ENCODE measurements at regions not wholly inside any gene's neighbourhood (a gene's known extent, or its start where the extent isn't known, plus 50 kb on each side); places are given as distances from the start of the nearest gene placed in this dataset.

- H3K36me3 ChIP-seq (ENCODE audit: insufficient read depth), result no peaks in the 10 kb centered on the region
- no peak overlapping the region for H3K4me3 ChIP-seq (IDR thresholded peaks at IDR 0.05; ENCODE audit: insufficient read depth, low read depth, low read length)
- no peaks in the 10 kb centered on the region for H4K20me1 ChIP-seq (ENCODE audit: insufficient read depth)
- H3K27ac ChIP-seq, result no peak overlapping the region
- H3K9ac ChIP-seq, result no peak overlapping the region
- H3K79me2 ChIP-seq (ENCODE audit: insufficient read depth, low read depth), result no peaks in the 10 kb centered on the region
- no peaks in the 10 kb centered on the region for H3K27me3 ChIP-seq (ENCODE audit: insufficient read depth, low read depth)
- no peak overlapping the region for H2AFZ ChIP-seq (ENCODE audit: low read depth)
- TF ChIP-seq CTCF (conservative IDR thresholded peaks at IDR 0.05; ENCODE audit: low read depth, low read length), result no peak
- H3K4me2 ChIP-seq, result no peak overlapping the region
- H3K4me1 ChIP-seq (ENCODE audit: low read depth, poor library complexity, severe bottlenecking), result no peaks in the 10 kb centered on the region
These were observed 194.0 kb downstream of the FAM76B start for GRCh38 chr11:95595541-95595940.

DNA sequence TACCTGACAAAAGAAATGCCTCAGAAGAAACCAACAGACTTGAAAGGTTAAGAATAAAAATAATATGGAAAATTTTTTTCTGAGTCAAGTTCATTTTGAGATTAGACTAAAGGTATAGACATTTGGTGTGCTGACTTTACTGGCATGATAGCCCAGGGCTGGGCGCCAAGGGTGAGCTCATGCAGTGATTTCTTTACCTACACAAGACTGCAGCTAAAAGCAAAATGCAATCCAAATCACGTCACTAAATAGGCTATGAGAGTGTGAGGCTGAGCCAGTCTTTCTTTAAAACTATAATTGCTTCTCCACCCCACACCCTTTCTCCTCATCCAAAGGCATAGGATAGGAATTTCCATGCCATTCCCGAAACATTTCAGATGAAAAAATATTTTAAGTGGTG, 196.5 kb downstream of the FAM76B start:
- no peaks in the 10 kb centered on the region for H4K20me1 ChIP-seq (ENCODE audit: insufficient read depth)
- no peaks in the 10 kb centered on the region for H3K79me2 ChIP-seq (ENCODE audit: insufficient read depth, low read depth)
- H2AFZ ChIP-seq (ENCODE audit: low read depth), result no peak overlapping the region
- no peak overlapping the region for H3K4me2 ChIP-seq
- no peaks in the 10 kb centered on the region for H3K36me3 ChIP-seq (ENCODE audit: insufficient read depth)
- TF ChIP-seq CTCF (conservative IDR thresholded peaks at IDR 0.05; ENCODE audit: low read depth, low read length), result no peak
- no peaks in the 10 kb centered on the region for H3K27me3 ChIP-seq (ENCODE audit: insufficient read depth, low read depth)
- H3K9ac ChIP-seq, result no peak overlapping the region
- no peak overlapping the region for H3K27ac ChIP-seq
- H3K4me1 ChIP-seq (ENCODE audit: low read depth, poor library complexity, severe bottlenecking), result no peaks in the 10 kb centered on the region
- H3K4me3 ChIP-seq (IDR thresholded peaks at IDR 0.05; ENCODE audit: insufficient read depth, low read depth, low read length), result no peak overlapping the region

DNA sequence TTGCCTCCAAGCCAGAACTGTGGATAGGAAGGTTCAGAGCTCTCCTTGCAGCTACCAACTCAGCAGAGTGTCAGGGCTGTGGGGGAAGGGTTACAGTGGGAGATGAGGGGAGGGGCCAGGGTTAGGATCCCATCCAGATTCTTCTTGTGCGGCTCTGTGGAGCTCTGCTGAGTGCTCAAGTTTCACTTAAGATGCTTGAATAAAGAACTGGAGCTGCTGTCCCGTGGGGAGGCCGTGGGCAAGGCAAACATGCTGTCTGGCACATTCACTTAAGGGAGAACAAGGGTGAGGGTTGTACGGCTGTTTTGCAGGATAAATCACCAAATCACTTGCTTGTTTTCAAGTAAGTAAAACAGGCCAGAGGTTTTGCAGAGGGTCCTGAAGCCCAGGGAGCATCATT, 197.1 kb downstream of the FAM76B start:
- H3K4me2 ChIP-seq, result no peak overlapping the region
- H3K27me3 ChIP-seq (ENCODE audit: insufficient read depth, low read depth), result no peaks in the 10 kb centered on the region
- H3K27ac ChIP-seq, result no peak overlapping the region
- no peaks in the 10 kb centered on the region for H3K79me2 ChIP-seq (ENCODE audit: insufficient read depth, low read depth)
- H2AFZ ChIP-seq (ENCODE audit: low read depth), result no peak overlapping the region
- H3K36me3 ChIP-seq (ENCODE audit: insufficient read depth), result no peaks in the 10 kb centered on the region
- no peaks in the 10 kb centered on the region for H3K4me1 ChIP-seq (ENCODE audit: low read depth, poor library complexity, severe bottlenecking)
- H4K20me1 ChIP-seq (ENCODE audit: insufficient read depth), result no peaks in the 10 kb centered on the region
- TF ChIP-seq CTCF (conservative IDR thresholded peaks at IDR 0.05; ENCODE audit: low read depth, low read length), result no peak
- no peak overlapping the region for H3K4me3 ChIP-seq (IDR thresholded peaks at IDR 0.05; ENCODE audit: insufficient read depth, low read depth, low read length)
- H3K9ac ChIP-seq, result no peak overlapping the region

DNA sequence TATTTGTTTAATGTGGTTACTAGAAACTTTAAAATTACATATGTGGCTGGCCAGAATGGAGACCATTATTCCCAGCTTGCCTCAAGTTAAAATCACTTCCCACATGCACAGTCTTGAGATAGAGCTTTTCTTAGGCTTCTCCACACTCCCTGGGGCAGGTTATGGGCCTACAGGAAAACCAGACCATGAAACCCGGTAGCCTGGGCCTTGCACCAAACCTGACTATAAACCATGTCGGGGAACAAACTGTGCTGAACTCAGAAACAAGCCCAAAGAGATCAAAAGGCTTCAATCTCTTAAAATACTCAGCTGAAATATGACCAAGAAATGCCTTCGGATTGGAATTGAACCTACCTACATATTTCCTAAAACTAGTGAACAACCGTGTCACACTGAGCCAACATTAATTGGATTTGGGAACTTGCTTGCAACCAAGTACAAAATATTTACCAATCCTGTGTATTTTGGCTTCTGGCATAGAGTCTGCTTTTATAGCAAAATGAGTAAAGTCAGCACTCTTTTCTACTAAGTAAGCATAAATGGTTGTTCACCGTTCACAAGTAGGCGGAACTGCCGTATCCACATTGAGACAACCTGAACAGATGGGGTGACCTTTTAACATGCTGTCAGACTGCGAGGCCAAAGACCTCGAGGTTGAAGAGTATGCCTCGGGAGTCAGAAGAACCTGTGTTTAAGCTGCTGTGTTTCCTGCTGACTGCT, 199.5 kb downstream of the FAM76B start:
- Histone ChIP-seq H3K4me3 (IDR thresholded peaks at IDR 0.05; ENCODE audit: insufficient read depth, low read depth, low read length) (no peak overlapping the region), H3K79me2 (ENCODE audit: insufficient read depth, low read depth) (no peaks in the 10 kb centered on the region), H3K4me1 (ENCODE audit: low read depth, poor library complexity, severe bottlenecking) (no peaks in the 10 kb centered on the region), H3K36me3 (ENCODE audit: insufficient read depth) (no peaks in the 10 kb centered on the region), H2AFZ (ENCODE audit: low read depth) (no peak overlapping the region), H3K27me3 (ENCODE audit: insufficient read depth, low read depth) (no peaks in the 10 kb centered on the region), H3K9ac (no peak overlapping the region), H4K20me1 (ENCODE audit: insufficient read depth) (no peaks in the 10 kb centered on the region), H3K4me2 (no peak overlapping the region), H3K27ac (no peak overlapping the region)
- no peak for TF ChIP-seq CTCF (conservative IDR thresholded peaks at IDR 0.05; ENCODE audit: low read depth, low read length)
